Keratinocyte (primary cell): ENCODE measurements at regions not wholly inside any gene's neighbourhood (a gene's known extent, or its start where the extent isn't known, plus 50 kb on each side); places are given as distances from the start of the nearest gene placed in this dataset.

Experiments
- DNase-seq: peaks from one replicate; pipeline ENCODE4 v3.0.0-alpha.2; 2011; ENCODE audit warnings: low read depth, missing footprints, low spot score
- FAIRE-seq: peaks from 2 replicates; lab custom pipeline; 2011; peaks lifted over from hg19 to GRCh38; lab: Jason Lieb, UNC
- H2AFZ ChIP-seq: 2 replicates; pipeline ENCODE4 v1.6.0; 2012; ENCODE audit warnings: low read length, control low read depth, inconsistent platforms; ENCODE audit not compliant: control insufficient read depth
- H3K27ac ChIP-seq: 2 replicates; pipeline ENCODE4 v1.5.1; 2011; ENCODE audit warnings: low read length; ENCODE audit not compliant: control insufficient read depth, insufficient read depth
- H3K27me3 ChIP-seq: 3 replicates; pipeline ENCODE4 v1.6.0; 2011; ENCODE audit warnings: low read length; ENCODE audit not compliant: control insufficient read depth, insufficient read depth; ENCODE audit errors: extremely low read depth
- H3K36me3 ChIP-seq, 2 experiments: 2 replicates in 1 of 2; 3 replicates in 1 of 2; pipeline ENCODE4 v1.5.1; 2011; ENCODE audit warnings: low read length in 2 of 2, mild to moderate bottlenecking in 1 of 2; ENCODE audit not compliant: control insufficient read depth in 2 of 2, insufficient read depth in 2 of 2; ENCODE audit errors: extremely low read depth in 1 of 2
- H3K4me1 ChIP-seq: 3 replicates; pipeline ENCODE4 v1.5.1; 2011; ENCODE audit warnings: low read length; ENCODE audit not compliant: control insufficient read depth, insufficient read depth; ENCODE audit errors: extremely low read depth
- H3K4me2 ChIP-seq: 3 replicates; pipeline ENCODE4 v1.6.0; 2011; ENCODE audit warnings: low read depth, low read length; ENCODE audit not compliant: control insufficient read depth, insufficient read depth; ENCODE audit errors: extremely low read depth
- H3K4me3 ChIP-seq, 3 experiments: fragments of 200-600 bp in 1 of 3; sonication (generic) in 1 of 3; 2 replicates in 2 of 3; 3 replicates in 1 of 3; pipeline ENCODE4 v1.5.1; 2011 to 2016; ENCODE audit warnings: low read length in 3 of 3, mild to moderate bottlenecking in 3 of 3, control low read depth in 2 of 3, inconsistent platforms in 1 of 3, low read depth in 1 of 3, mixed read lengths in 1 of 3, mixed run types in 1 of 3, moderate library complexity in 1 of 3; ENCODE audit not compliant: control insufficient read depth in 2 of 3, insufficient read depth in 2 of 3; ENCODE audit errors: extremely low read depth in 1 of 3
- H3K79me2 ChIP-seq: 2 replicates; pipeline ENCODE4 v1.6.0; 2012; ENCODE audit warnings: low read length; ENCODE audit not compliant: control insufficient read depth, insufficient read depth
- H3K9ac ChIP-seq: 3 replicates; pipeline ENCODE4 v1.6.0; 2011; ENCODE audit warnings: low read length; ENCODE audit not compliant: control insufficient read depth, insufficient read depth; ENCODE audit errors: extremely low read depth
- H3K9me1 ChIP-seq: 3 replicates; pipeline ENCODE4 v1.6.0; 2011; ENCODE audit warnings: low read length; ENCODE audit not compliant: control insufficient read depth, insufficient read depth; ENCODE audit errors: extremely low read depth
- H3K9me3 ChIP-seq: 2 replicates; pipeline ENCODE4 v1.5.1; 2012; ENCODE audit warnings: low read depth, low read length; ENCODE audit not compliant: control insufficient read depth
- H4K20me1 ChIP-seq: 3 replicates; pipeline ENCODE4 v1.6.0; 2011; ENCODE audit warnings: low read length; ENCODE audit not compliant: control insufficient read depth, insufficient read depth; ENCODE audit errors: extremely low read depth
- EZH2 ChIP-seq: IDR thresholded peaks from one replicate; pipeline ENCODE4 v1.6.1; 2012; ENCODE audit warnings: inconsistent platforms, mild to moderate bottlenecking, low read length, moderate library complexity
- dilution Hi-C: fragments of 300-500 bp; cut with MboI; formaldehyde crosslinking; loops from one replicate; pipeline ENCODE4 v1.7.0; 2020; ENCODE audit warnings: low sequenced_read_pairs; ENCODE audit not compliant: extremely low pct_ligation_motif_present
- TF ChIP-seq, protein P1 (sequence below), 3 experiments: IDR thresholded peaks in 1 of 3; conservative IDR thresholded peaks in 1 of 3; optimal IDR thresholded peaks in 1 of 3; 2 replicates in 2 of 3; 3 replicates in 1 of 3; pipeline versions ENCODE3 to v1.5.1; 2011; ENCODE audit warnings: low read length in 3 of 3, mild to moderate bottlenecking in 3 of 3, moderate library complexity in 2 of 3, control low read depth in 1 of 3, inconsistent platforms in 1 of 3; ENCODE audit not compliant: insufficient read depth in 2 of 3; ENCODE audit errors: extremely low read depth in 1 of 3

DNA sequence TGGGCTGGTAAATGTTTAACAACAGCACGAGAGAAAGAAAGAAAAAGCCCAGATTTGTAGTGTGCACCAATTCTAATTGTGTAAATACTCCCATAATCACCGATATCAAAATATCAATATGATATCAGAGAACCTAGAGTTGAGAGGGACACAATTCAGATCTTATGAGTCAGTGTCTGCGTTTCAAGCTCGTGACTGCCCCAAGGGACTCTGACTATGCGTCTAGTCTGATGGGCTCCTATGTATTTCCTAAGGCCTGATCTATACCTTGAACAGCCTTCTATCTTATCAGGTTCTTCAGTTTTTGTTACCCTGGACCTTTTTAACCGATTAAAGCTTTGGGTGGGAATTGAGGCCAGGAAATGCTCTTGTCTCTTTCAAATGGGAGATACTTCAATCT is 243.0 kb upstream of the SLC24A2 start:
- H3K9me1 ChIP-seq: no peaks in the 10 kb centered on the region
- H2AFZ ChIP-seq: no peak overlapping the region
- no peak overlapping the region for H3K4me3 ChIP-seq
- TF ChIP-seq EZH2: no peak
- TF ChIP-seq, protein P1, sequence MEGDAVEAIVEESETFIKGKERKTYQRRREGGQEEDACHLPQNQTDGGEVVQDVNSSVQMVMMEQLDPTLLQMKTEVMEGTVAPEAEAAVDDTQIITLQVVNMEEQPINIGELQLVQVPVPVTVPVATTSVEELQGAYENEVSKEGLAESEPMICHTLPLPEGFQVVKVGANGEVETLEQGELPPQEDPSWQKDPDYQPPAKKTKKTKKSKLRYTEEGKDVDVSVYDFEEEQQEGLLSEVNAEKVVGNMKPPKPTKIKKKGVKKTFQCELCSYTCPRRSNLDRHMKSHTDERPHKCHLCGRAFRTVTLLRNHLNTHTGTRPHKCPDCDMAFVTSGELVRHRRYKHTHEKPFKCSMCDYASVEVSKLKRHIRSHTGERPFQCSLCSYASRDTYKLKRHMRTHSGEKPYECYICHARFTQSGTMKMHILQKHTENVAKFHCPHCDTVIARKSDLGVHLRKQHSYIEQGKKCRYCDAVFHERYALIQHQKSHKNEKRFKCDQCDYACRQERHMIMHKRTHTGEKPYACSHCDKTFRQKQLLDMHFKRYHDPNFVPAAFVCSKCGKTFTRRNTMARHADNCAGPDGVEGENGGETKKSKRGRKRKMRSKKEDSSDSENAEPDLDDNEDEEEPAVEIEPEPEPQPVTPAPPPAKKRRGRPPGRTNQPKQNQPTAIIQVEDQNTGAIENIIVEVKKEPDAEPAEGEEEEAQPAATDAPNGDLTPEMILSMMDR (optimal IDR thresholded peaks at IDR 0.05 in 1 of 3, IDR thresholded peaks at IDR 0.05 in 1 of 3, conservative IDR thresholded peaks at IDR 0.05 in 1 of 3; ENCODE audit: extremely low read depth in 1 of 3, insufficient read depth in 2 of 3, low read length in 3 of 3): no peak
- no peaks in the 10 kb centered on the region for H3K9me3 ChIP-seq
- no peak overlapping the region for H3K4me2 ChIP-seq
- no peaks in the 10 kb centered on the region for H3K36me3 ChIP-seq
- H3K79me2 ChIP-seq: no peaks in the 10 kb centered on the region
- no peaks in the 10 kb centered on the region for H4K20me1 ChIP-seq
- H3K27ac ChIP-seq: no peak overlapping the region
- H3K4me1 ChIP-seq: no peaks in the 10 kb centered on the region
- no peaks in the 10 kb centered on the region for H3K27me3 ChIP-seq
- no peak for FAIRE-seq
- DNase-seq: no peak
- dilution Hi-C loops: no loop called here
- H3K9ac ChIP-seq: no peak overlapping the region

DNA sequence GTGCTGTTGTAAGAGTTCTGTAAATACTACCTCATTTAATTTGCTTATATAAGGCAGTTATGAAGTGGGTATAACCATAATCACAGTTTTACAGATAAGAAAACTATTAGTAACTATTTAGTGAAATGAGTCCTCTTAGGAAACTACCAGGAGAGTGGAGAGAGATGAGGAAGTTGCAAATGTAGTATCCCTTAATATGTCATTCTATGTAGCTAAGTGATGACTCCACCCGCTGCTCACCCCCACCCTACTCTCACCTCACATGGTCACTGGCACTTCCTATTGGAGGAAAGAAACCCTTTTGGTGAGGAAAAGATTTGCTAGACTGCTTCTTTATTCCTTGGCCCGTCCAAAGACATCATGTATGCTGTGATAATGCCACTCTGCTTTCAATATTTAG is 241.8 kb upstream of the SLC24A2 start:
- Histone ChIP-seq H3K9ac (no peak overlapping the region), H3K4me1 (no peaks in the 10 kb centered on the region), H3K36me3 (no peaks in the 10 kb centered on the region), H3K4me2 (no peak overlapping the region), H3K27ac (no peak overlapping the region), H3K4me3 (no peak overlapping the region), H3K27me3 (no peaks in the 10 kb centered on the region), H3K9me1 (no peaks in the 10 kb centered on the region), H2AFZ (no peak overlapping the region), H3K9me3 (no peaks in the 10 kb centered on the region), H3K79me2 (no peaks in the 10 kb centered on the region), H4K20me1 (no peaks in the 10 kb centered on the region)
- no peak for TF ChIP-seq EZH2
- TF ChIP-seq, protein P1 (optimal IDR thresholded peaks at IDR 0.05 in 1 of 3, IDR thresholded peaks at IDR 0.05 in 1 of 3, conservative IDR thresholded peaks at IDR 0.05 in 1 of 3; ENCODE audit: extremely low read depth in 1 of 3, insufficient read depth in 2 of 3, low read length in 3 of 3): no peak
- FAIRE-seq (no peak), DNase-seq (no peak)
- dilution Hi-C loops: no loop called here
